HG03558 (cell line): ENCODE measurements at regions not wholly inside any gene's neighbourhood (a gene's known extent, or its start where the extent isn't known, plus 50 kb on each side); places are given as distances from the start of the nearest gene placed in this dataset.

ENCODE experiments used
- ATAC-seq: cut with Tn5 transposase; IDR thresholded peaks from one replicate; pipeline ENCODE4 v1.9.1; 2021; ENCODE audit warnings: moderate number of reproducible peaks; ENCODE audit not compliant: unreplicated experiment; ENCODE audit errors: extremely low read depth

- ATAC-seq: no peak
These were observed 266.6 kb upstream of the NPVF start for GRCh38 chr7:25494896-25495295.

DNA sequence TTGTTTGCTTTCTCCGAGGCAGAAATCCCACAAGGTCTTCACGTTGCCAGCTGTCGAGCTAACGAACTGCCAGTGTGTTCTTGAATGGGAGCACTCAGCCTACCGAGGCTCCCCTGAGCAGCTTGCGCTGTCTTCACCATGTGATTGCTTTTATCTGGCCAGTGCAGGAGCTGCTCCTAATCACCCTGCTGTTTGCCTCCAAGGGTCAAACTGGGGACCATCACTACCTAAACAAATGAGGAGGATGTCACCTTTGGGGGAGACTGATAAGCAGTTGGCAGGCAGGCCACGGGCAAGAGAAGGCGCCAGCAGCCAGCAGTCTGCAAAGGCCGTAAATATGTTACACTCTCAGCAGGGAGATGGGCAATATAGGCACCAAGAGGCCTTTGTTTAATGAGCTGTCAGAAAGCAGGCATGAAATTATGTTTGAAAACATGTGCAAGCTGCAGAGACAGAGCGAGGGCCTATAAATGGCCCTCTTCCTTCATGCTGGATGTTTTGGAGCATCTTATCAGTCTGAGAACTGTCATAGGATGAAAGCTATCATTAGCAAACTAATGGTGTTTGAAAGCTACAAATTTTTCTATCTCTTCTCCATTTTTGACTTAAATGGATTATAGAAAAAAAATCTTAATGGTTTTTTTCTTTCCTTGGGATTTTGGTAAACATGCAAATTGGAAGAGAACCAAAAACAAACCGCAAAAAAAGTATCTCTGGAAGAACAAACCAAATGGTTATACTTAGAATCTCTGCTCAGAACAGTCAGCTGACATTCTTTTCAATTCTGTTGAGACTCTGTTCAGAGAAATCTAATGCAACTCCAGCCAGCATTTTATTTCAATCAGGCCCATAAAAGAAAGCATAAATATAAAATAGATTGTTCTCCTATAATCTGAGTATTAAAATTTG is 267.3 kb upstream of the NPVF start:
- no peak for ATAC-seq

- peak; percentile 69 for ATAC-seq
These were observed 268.4 kb upstream of the NPVF start for GRCh38 chr7:25496476-25497368.

DNA sequence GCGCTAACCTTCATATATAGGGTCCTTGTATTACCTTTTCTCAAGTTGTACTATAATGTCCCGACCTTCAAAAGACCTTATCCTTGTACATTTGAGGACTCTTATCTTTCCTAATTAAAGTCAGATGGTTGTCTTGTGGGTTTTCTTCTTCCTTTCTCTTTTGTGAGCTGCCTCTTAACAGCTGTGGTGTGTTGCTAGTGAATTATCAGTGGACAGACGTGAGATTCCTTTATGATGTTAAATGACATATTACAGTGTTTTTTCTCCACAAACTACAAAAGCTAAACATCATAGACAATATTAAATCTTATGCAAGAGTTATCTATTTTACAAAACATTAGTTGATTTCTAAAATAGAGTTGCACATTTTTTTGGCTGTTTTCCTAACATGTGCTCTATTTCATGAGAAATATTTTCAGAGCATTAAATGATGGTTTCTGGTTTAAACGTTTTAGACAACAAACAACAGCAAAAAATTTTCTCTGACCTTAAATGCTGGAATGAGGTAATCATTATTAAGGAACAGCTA is 272.2 kb upstream of the NPVF start:
- ATAC-seq: no peak

DNA sequence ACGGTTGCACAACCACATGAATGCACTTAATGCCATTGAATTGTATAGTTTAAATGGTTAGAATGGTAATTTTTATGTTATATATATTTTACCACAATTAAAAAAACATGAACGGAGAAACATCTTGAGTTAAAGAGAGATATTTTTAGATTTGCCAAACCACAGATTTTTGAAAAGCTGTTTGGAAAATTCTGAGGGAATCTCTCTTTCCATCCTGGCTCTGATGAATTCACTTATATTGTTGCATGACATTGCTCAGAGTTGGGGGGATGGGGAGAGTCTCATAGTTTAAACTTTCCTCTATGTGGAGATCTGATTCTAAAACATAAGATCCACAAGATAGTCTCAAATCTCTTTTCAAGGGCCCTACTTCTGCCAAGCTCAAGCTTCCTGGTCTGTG is 275.0 kb upstream of the NPVF start:
- no peak for ATAC-seq

DNA sequence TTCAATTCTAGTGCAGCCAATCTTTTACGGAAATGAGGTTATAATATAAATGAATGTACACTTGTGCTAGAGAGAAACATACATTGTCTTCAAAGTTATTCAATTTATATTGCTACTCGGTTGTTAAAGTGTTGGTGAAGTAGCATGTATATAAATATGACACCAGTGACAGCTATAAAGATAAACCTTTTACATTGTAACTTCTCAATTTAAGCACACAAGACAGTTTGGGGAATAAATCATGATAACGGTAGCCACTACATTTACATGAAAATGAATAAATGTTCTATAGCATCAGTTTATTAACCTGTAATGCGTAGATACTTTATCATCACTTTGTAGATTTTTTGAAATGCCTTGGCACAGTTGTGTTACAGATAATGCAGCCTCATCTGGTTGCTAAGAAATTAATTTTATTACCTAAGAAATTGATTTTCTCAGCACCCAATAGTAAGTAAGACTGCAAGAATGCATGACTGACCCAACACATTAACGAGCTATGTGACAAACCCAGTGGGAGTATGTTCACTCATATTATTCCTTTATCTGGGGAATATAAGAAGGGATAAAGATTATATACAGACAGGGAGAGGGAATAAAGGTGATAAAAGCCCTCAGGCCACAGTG is 283.9 kb upstream of the NPVF start:
- no peak for ATAC-seq

DNA sequence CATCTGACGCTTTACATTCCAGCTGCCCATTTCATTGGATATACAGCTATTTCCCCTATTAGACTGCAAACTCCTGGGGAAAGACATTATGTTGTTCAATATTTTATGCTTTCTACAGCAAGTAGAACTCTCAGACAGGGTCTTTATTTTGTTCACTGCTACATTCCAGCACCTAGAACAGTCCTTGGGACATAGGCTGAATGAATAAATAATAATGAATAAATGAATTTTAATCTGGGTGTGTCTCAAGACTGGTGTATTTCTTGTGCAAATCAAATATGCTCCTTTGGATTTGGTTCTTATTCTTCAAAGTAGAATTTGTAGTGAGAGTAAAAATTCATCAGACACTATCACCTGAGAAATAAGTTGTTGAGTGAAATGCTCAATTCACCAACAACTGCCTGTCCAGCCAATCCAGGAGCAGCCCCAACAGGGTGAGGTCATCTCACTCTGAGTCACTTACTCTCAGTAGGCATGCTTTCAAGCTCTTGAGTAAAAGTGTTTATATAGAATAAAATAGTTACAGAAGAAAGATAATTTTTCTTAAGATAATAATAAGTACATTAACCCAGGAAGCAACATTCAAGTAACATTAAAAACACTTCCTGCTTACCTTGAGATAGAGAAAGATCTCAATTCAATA is 287.5 kb upstream of the NPVF start:
- no peak for ATAC-seq

- ATAC-seq: no peak
These were observed 289.6 kb upstream of the NPVF start for GRCh38 chr7:25517906-25518305.

DNA sequence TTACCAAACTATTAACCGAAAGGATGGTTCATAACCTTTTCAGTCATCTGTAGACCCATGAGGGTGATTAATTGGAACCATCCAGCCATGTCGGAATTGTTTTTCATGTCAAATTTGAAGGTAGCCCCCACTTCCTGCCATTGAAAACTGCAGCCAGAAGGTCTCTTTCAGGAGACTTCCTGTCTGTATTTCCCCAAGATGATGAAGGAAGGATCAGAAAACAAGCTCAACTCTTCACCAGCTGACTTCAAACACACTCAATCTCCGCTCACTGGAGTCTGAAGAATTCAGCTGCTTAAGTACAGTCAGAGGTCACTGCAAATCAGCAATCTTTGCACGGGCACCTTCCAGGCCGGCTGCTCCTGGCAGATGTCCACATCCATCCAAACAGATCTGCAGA is 291.7 kb upstream of the NPVF start:
- no peak for ATAC-seq

- ATAC-seq: no peak
These were observed 292.2 kb upstream of the NPVF start for GRCh38 chr7:25520516-25520915.

GRCh38 chr7:25521236-25521635 is 292.9 kb upstream of the NPVF start:
- ATAC-seq: no peak

DNA sequence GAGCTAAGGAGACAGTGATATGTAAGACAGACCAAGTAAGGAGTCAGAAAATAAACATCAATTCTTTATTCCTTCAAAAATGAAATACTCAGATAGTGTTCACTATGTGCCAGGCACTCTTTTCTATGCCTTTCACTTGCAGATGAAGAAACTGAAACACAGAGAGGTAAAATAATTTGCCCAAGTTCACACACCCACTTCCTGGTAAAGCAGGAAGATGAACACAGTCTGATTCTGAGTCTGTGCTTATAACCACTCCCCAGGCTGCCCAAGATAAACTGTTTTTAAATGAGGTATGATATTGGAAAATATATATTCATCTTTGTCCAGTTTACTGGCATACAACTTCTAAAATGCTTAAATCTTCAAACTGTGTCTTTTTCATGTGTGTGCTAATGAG is 294.4 kb upstream of the NPVF start:
- ATAC-seq: no peak

DNA sequence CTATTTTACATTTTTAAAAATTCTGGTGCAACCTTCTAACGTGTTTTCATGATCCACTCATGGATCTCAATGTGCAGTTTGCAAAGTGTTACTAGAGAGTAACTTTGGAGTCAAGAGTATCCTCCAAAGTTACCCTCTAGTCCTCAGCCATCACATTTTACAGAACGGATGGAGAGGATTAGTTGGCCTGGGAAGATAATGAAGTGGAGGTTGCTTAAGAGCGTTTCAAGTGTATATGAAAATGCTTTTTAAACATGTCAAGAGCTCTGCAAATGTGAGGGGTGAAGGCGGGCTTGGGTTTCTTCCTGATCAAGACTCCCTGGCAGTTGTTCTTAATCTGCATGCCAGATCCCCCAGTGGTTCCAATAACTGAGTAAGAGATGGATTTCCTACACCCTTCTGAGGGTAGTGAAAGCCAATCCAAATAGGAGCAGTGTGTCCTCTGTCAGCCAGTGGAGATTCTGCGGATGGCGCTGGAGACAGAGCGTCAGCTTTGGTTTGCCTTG is 299.4 kb upstream of the NPVF start:
- ATAC-seq: no peak

- no peak for ATAC-seq
These were observed 301.0 kb upstream of the NPVF start for GRCh38 chr7:25529320-25529719.

DNA sequence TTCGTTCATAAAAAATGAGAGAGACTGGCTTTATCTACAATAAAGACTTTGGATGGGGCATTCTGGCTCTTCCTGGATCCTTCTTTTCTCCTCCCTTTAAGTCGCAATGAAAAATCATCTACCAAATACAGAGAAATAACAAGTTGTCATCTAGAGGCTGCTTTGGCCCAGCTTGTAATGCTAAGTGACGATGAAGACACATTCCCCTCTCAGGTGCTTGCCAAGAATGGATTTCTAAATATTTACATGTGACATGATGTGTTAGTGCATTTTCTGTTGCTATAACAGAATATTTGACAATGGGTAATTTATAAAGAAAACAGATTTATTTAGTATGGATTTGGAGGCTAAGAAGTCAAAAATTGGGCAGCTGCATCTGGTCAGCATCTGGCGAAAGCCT is 308.6 kb upstream of the NPVF start:
- no peak for ATAC-seq

DNA sequence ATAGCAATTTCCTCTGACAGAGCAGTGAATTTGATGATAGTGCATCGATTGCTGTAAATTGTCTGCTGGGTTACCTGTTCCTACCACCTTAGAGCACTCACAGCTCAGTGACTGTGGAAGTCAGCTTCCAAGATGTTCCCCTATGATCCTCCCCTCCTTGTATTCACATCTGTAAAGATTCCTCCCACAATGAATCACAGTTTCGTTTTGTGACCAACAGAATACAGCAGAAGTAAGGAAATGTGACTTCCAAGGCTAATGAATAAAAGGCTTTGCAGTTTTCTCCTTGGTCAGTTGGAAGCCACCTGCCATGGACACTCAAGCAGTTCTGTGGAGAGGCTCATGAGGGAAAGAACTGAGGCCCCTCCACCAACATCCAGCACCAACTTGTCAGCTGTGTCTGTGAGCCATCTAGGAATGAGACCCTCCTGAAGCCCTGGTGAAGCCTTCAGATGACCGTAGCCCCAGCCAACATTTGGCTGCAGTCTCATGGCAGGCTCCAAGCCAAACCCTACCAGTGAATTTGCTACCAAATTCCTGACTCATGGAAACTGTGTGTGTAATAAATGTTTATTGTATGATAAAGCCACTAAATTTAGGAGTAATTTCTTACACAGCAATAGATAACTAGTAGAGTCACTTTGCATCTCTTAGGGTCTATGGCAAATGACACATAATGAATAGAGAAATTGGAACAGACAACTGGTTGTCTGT is 309.5 kb upstream of the NPVF start:
- ATAC-seq: no peak

GRCh38 chr7:25541094-25541821 is 313.0 kb upstream of the NPVF start:
- no peak for ATAC-seq

DNA sequence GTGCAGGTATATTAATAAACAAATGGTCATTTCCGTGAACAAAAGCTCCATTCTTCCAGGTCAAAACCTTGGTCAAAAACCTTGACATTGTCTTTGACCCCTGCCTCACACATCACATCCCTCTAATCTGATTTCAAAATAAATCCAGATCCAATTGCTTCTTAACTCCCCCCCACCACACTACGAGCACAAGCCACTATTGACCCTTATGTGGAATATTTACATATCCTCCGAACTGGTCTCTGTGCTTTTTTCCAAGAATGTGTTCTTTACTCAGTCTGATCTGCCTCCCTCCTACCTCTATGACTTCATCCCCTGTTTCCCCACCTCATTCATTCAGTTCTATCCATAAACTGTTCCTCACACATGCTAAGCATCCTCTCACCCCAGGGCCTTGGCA is 313.6 kb upstream of the NPVF start:
- no peak for ATAC-seq

DNA sequence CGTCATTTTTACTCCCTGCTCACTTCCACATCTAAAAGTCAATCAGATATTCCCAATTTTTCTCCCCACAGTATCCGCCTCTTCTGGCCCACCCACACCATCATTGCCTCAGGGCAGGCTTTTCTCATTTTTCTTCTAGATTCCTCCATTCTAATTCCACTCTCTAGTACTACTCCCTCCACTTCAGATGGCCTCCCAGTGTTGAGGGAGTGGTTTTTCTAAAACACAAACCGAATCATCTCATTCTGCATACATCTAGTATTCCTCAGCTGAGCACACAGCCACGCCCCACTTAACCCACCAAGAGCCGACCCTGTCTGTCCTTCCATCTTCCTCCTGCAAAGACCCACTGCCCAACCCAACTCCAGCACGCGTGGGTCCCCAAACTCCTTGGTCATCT is 314.9 kb upstream of the NPVF start:
- no peak for ATAC-seq
